ENCODE measurements at regions not wholly inside any gene's neighbourhood (a gene's known extent, or its start where the extent isn't known, plus 50 kb on each side); places are given as distances from the start of the nearest gene placed in this dataset.

- no peak for DNase-seq (ENCODE audit: low read depth in 2 of 2)
Observed at GRCh38 chr20:11437090-11437489, 480.6 kb upstream of the BTBD3 start.

GRCh38 chr20:11437611-11438380, 479.9 kb upstream of the BTBD3 start:
- no peak for DNase-seq (ENCODE audit: low read depth in 2 of 2)

GRCh38 chr20:11438412-11438811, 479.3 kb upstream of the BTBD3 start:
- DNase-seq (ENCODE audit: low read depth in 2 of 2): no peak

- no peak for DNase-seq (ENCODE audit: low read depth in 2 of 2)
Observed at GRCh38 chr20:11443382-11444119, 474.1 kb upstream of the BTBD3 start.

DNA sequence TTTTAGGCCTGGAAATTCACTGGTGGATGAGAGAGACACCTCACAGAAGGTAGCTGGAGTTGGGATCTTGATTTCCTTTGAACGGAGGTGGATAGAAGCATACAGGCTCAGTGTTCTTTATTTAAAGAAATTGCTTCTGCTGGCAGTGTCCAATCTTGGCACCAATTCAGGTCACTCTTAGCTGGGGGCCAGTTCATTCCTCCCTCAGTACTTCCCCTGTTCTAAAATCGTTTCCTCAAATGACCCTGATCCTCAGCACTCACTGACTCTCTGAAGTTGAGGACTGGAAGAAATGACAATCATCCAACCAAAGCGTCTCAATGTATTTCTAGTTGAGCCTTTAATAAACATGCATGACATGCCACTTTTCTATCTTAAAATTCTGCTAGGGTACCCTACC, 472.5 kb upstream of the BTBD3 start:
- DNase-seq (ENCODE audit: low read depth in 2 of 2): no peak

DNA sequence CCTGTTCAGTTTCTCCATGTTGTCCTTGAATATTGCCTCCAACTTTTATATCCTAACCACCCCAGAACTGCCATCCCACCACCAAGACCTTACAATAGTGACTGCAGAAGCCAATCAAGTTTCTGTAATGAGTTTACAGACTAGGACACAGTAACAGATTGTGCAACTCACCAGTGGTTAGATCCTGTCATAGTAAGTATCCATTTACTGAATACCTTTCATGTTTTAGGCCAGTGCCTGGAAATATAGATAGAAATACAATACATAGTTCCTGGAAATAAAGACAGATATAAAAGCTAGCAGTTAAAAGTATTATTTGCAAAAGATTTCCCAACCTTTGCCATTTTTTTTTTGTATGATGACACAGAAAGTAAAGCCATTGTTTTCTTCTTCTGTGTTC, 471.8 kb upstream of the BTBD3 start:
- DNase-seq (ENCODE audit: low read depth in 2 of 2): no peak

GRCh38 chr20:11447371-11448100, 470.2 kb upstream of the BTBD3 start:
- DNase-seq (ENCODE audit: low read depth in 2 of 2): peak; percentile 43 to 73

- DNase-seq (ENCODE audit: low read depth in 2 of 2): no peak
Observed at GRCh38 chr20:11448554-11448953, 469.1 kb upstream of the BTBD3 start.

GRCh38 chr20:11451793-11452291, 465.9 kb upstream of the BTBD3 start:
- no peak for DNase-seq (ENCODE audit: low read depth in 2 of 2)

GRCh38 chr20:11452326-11452725, 465.4 kb upstream of the BTBD3 start:
- no peak for DNase-seq (ENCODE audit: low read depth in 2 of 2)

DNA sequence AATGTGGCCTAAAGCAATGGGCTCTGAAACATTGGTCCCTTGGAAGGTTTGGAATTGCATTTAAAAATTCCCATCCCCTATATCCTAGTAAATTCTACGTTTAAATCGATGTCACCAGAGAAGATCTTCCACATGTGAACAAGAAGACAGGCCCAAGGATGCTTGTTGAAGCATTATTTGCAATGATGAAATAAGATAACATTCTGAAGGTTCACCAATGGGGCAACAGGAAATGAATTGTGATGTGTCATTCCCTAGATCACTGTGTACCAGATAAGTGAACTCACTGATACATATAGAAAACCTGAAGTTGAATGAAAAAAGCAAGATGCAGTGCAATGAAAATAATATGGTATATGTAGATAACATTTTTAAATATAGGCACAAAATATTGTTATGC, 464.3 kb upstream of the BTBD3 start:
- peak in 1 of 2 donors; percentile 65 for DNase-seq (ENCODE audit: low read depth in 2 of 2)

- DNase-seq (ENCODE audit: low read depth in 2 of 2): peak; percentile 12 to 89
Observed at GRCh38 chr20:11454966-11455799, 462.5 kb upstream of the BTBD3 start.

DNA sequence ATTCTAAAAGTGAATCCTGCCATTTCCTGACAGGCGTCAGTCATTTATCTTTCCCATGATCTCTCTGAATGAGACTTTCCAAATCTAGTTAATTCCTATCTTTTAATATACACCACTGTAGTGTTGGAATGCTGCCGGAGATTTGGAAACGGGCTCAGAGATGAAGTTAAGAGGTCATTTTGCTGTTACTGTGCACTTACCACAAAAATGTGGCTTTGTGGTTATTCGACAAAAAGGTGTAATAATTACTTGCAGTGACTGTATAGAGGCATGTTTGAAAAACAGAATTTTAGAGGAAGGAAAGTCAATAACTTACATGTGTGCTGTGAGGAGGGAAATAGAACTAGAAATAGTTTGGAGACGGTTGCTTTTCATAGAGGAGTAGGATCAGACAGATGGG, 460.2 kb upstream of the BTBD3 start:
- DNase-seq (ENCODE audit: low read depth in 2 of 2): peak in 1 of 2 donors; percentile 3

- DNase-seq (ENCODE audit: low read depth in 2 of 2): no peak
Observed at GRCh38 chr20:11459090-11459890, 458.4 kb upstream of the BTBD3 start.

DNA sequence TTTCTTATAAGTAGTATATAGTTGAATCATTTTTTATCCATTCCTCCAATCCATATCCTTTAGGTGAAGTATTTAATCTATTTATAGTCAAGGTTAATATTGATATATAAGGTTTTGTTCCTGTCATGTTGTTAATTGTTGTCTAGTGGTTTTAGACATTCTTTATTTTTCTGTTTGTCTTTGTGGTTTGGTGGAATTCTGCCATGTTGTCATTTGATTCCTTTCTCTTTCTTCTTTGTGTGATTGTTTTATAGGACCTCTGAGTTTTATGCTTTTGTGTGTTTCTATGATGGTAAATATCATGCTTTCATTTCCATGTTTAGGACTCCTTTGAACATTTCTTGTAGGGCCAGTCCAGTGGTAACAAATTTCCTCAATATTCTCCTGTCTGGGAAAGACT, 450.3 kb upstream of the BTBD3 start:
- DNase-seq (ENCODE audit: low read depth in 2 of 2): no peak

DNA sequence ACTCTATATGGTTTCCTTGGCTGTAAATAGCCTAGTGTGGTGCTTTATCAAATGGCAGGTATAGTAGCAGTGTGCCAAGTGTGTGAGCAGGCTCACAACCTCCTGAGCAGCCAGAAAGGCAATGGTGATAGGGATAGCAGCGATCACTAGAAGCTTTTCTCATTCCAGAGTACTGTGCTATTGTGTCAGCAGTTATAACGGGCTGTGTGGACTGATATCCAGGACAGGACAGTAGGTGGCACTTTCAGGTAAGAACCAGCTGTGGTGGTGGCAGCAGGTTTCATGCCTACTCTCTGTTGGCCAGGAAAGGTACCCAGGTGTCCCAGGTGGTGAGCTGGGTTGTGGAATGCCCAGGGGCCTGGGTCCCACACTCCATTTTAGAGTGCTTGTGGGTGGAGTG, 448.8 kb upstream of the BTBD3 start:
- DNase-seq (ENCODE audit: low read depth in 2 of 2): no peak

- DNase-seq (ENCODE audit: low read depth in 2 of 2): no peak
Observed at GRCh38 chr20:11469795-11470435, 447.8 kb upstream of the BTBD3 start.

- DNase-seq (ENCODE audit: low read depth in 2 of 2): no peak
Observed at GRCh38 chr20:11473983-11474382, 443.7 kb upstream of the BTBD3 start.

DNA sequence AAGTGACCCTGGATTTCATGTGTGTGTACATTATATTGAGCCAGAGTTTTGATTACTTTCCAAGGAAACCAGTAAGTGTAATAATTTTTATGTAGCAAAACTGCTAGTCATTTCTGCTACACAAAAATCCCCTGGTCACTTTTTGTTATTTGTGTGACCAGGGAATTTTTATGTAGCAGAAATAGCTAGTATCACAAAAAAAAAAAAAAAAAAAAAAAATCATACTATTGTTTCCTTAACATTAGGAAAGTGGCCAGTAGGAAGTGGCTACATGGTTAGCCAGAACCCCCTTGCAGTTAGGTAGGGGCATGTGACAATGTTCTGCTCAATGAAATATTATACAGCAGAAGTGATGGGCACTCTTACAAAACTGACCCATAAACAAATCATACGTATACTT, 434.0 kb upstream of the BTBD3 start:
- no peak for DNase-seq (ENCODE audit: low read depth in 2 of 2)

GRCh38 chr20:11484479-11484878, 433.2 kb upstream of the BTBD3 start:
- no peak for DNase-seq (ENCODE audit: low read depth in 2 of 2)
